PFSK-1 (cell line): ENCODE measurements at regions not wholly inside any gene's neighbourhood (a gene's known extent, or its start where the extent isn't known, plus 50 kb on each side); places are given as distances from the start of the nearest gene placed in this dataset.

Source experiments
- POLR2AphosphoS5 ChIP-seq: IDR thresholded peaks from 2 replicates; pipeline ENCODE4 v1.6.1; 2012; ENCODE audit warnings: low read depth, mild to moderate bottlenecking, control low read depth, low read length, moderate library complexity
- REST ChIP-seq, 2 experiments: IDR thresholded peaks; 2 replicates each; pipeline versions ENCODE4 v1.6.1 to v1.8.0; 2011 to 2012; ENCODE audit warnings: low read depth in 2 of 2, low read length in 2 of 2, control low read depth in 1 of 2, inconsistent platforms in 1 of 2, mild to moderate bottlenecking in 1 of 2, moderate library complexity in 1 of 2; ENCODE audit not compliant: insufficient read depth in 1 of 2
- SIN3A ChIP-seq: IDR thresholded peaks from 2 replicates; pipeline ENCODE4 v1.6.1; 2012; ENCODE audit warnings: mild to moderate bottlenecking, low read length, moderate library complexity, borderline replicate concordance; ENCODE audit not compliant: insufficient read depth
- TAF1 ChIP-seq: IDR thresholded peaks from 2 replicates; pipeline ENCODE4 v1.6.1; 2012; ENCODE audit warnings: low read length, control low read depth, borderline replicate concordance; ENCODE audit not compliant: insufficient read depth

GRCh38 chr9:29906065-29906464 is 2332.8 kb upstream of the C9orf72 start:
- TF ChIP-seq SIN3A: no peak
- no peak for TF ChIP-seq TAF1
- no peak for TF ChIP-seq REST (IDR thresholded peaks at IDR 0.05; ENCODE audit: insufficient read depth in 1 of 2, low read depth in 2 of 2, low read length in 2 of 2)
- TF ChIP-seq POLR2AphosphoS5: no peak
